ES-I3 (cell line): ENCODE measurements at regions not wholly inside any gene's neighbourhood (a gene's known extent, or its start where the extent isn't known, plus 50 kb on each side); places are given as distances from the start of the nearest gene placed in this dataset.

Experiments used
- H3K36me3 ChIP-seq: 2 replicates; pipeline ENCODE4 v1.6.1; 2013; ENCODE audit warnings: mild to moderate bottlenecking, low read length, control low read depth, moderate library complexity; ENCODE audit not compliant: insufficient read depth
- H3K4me1 ChIP-seq: 2 replicates; pipeline ENCODE4 v1.6.1; 2013; ENCODE audit warnings: mild to moderate bottlenecking, control low read depth, low read length; ENCODE audit not compliant: insufficient read depth
- H3K9ac ChIP-seq: 2 replicates; pipeline ENCODE4 v1.6.1; 2013; ENCODE audit warnings: low read depth, mild to moderate bottlenecking, low read length, moderate library complexity
- H3K9me3 ChIP-seq: 2 replicates; pipeline ENCODE4 v1.6.1; 2013; ENCODE audit warnings: mild to moderate bottlenecking, low read length, moderate library complexity; ENCODE audit not compliant: control insufficient read depth, insufficient read depth

DNA sequence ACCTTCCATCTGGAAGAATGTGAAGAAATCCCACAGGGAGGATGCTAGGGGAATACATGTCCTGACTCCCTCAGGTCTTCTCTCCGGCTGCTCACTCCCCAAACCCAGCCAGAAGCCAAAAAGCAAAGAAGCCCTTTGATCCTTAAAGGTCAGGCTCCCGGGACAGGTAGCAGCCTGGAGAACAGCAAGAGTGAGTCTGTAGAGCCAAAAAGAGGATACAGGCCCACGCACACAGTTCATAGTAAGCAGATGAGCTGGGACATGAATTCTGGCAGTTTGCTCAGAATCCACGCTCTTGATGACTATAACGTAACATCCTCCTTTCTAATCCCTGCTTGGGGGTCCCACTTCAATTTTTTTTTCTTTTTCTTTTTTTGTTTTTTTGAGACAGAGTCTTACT is 72.0 kb upstream of the SLC44A1 start:
- Histone ChIP-seq H3K9me3 (no peaks in the 10 kb centered on the region), H3K4me1 (peaks cover 13% of the 10 kb centered on the region), H3K9ac (no peak overlapping the region), H3K36me3 (no peaks in the 10 kb centered on the region)

DNA sequence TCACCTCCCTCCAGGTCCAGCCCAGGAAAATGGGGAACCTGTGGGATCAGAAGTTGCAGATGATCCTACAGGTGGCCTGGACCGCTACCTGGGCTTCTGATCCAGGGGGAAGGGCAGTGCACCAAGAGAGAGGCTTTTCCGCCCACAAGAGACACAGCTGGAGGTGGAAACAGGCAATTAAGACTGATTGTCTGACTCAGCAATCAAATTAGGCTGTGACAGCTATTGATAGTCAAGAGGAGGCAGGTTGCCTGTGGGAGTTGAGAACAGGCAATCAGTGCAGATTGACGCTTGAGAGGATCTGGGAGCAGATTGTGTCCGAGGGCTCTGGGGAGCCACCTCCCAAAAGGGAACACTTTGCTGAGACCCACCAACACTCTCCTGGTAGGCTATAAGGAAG is 71.1 kb upstream of the SLC44A1 start:
- H3K9ac ChIP-seq: no peak overlapping the region
- H3K36me3 ChIP-seq: no peaks in the 10 kb centered on the region
- H3K4me1 ChIP-seq: peaks cover 13% of the 10 kb centered on the region
- no peaks in the 10 kb centered on the region for H3K9me3 ChIP-seq

DNA sequence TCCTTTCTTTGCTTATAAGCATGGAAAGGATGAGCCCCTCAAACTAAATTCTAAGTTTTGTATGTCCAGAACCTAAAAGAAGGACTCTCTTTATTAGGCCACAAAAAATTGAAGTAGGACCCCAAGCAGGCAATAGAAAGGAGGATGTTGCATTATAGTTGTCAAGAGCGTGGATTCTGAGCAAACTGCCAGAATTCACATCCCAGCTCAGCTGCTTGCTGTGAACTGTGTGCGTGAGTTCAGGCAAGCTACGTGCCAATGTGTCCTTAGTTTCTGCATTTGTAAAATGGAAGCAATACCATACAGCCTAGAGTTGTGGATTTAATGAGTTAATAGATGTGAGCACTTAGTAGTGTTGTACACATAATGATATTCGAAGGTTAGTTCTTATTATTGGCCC is 70.6 kb upstream of the SLC44A1 start:
- peaks cover 13% of the 10 kb centered on the region for H3K4me1 ChIP-seq
- no peaks in the 10 kb centered on the region for H3K9me3 ChIP-seq
- H3K36me3 ChIP-seq: no peaks in the 10 kb centered on the region
- no peak overlapping the region for H3K9ac ChIP-seq

DNA sequence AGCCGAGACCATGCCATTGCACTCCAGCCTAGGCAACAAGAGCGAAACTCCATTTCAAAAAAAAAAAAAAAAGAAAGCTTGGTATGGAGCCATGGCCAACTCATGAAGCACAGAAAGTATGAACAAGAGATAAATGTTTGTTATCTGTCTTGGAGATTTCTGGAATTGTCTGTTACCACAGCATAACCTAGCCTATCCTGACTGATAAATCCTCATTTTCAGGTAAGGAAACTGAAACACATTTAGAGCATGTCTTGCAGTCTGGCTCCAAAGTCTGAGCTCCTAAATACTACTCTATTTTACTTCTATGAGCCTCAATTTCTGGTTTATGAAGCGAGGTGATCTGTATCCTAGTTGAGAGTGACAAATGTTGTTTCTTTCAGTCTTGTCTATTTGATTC is 68.3 kb upstream of the SLC44A1 start:
- Histone ChIP-seq H3K9me3 (no peaks in the 10 kb centered on the region), H3K4me1 (peaks cover 13% of the 10 kb centered on the region), H3K9ac (no peak overlapping the region), H3K36me3 (no peaks in the 10 kb centered on the region)

DNA sequence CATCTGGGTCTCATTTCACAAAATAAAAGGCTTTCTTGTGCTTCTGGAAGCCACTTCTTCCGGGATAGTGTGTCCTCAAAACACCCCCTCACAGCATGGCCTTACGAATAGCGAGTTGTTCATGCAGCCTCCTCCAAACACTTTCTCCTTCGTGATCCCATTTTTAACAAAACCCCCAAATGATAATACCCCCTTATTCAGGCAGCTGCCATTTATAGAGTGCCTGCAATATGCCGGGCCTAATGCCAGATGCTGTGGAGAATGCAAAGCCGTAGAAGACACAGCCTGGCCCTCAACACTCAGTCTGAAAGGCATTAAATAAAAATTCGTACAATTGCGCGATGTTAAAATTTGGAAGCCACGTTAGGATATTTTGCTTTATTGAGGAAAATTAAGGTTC is 66.4 kb upstream of the SLC44A1 start:
- H3K4me1 ChIP-seq: peaks cover 10% of the 10 kb centered on the region
- H3K36me3 ChIP-seq: no peaks in the 10 kb centered on the region
- H3K9me3 ChIP-seq: no peaks in the 10 kb centered on the region
- H3K9ac ChIP-seq: no peak overlapping the region

DNA sequence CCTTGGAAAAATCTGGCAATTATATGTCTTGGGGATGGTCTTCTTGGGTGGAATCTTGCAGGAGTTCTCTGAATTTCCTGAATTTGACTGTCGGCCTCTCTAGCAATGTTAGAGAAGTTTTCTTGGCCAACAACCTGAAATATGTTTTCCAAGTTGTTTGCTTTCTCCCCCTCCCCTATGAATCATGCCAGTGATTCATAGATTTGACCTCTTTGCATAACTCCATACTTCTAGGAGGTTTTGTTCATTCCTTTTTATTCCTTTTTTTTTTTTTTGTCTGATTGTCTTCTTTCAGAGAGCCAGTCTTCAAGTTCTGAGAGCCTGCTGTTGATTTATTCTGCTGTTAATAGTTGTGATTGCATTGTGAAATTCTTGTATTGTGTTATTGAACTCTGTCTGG is 56.7 kb upstream of the SLC44A1 start:
- Histone ChIP-seq H3K9ac (no peak overlapping the region), H3K4me1 (no peaks in the 10 kb centered on the region), H3K36me3 (no peaks in the 10 kb centered on the region), H3K9me3 (peaks cover 4% of the 10 kb centered on the region; the same call in 1 of the 2 replicates)

DNA sequence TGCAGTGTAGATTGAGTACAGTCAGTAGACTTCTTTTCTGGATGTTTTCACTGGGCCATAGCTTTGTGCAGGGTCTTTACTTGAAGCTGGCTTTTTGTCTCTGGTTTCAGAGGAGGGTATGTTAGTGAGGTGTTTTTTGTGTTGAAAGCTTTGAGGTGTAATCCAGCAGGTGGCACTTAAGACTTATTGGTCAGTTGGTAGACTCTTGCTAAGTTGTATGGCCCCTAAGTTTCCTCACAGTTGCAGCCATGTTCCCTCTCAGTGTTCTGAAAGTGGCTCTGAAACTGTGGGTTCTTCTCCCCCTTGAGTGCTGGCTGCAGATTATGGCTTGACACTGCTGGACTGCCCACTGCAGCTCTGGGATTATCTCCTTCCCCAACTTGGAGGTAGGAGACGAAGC is 55.7 kb upstream of the SLC44A1 start:
- Histone ChIP-seq H3K9me3 (peaks cover 4% of the 10 kb centered on the region; the same call in 1 of the 2 replicates), H3K36me3 (no peaks in the 10 kb centered on the region), H3K4me1 (no peaks in the 10 kb centered on the region), H3K9ac (no peak overlapping the region)

DNA sequence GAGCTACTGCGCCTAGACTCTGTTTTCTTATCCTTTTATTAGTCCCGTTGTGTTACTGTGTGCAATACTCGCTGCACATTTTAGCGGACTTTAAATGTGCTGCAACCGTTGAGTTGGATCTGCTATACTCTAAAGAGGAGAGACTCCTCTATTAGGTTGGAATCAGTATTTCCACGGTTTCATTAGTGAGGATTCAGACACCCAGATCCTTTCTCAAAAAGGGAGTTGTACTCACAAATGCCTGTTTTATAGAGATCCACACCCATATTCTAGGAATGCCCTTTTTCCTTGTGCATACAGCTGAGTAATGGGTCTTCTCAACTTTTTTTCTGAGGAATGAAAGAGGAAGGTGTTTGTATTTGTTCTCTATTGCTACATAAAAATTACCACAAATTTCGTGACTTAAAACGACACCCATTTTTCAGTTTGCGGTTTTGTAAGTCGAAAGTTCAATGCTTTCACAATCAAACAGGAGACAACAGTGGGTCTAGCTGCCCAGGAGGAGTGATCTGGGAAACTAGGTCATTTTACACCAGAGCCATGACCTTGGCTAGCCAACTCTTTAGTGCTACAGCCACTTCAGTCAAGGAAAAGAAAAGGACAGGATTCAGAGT is 52.8 kb upstream of the SLC44A1 start:
- H3K9ac ChIP-seq: no peak overlapping the region

DNA sequence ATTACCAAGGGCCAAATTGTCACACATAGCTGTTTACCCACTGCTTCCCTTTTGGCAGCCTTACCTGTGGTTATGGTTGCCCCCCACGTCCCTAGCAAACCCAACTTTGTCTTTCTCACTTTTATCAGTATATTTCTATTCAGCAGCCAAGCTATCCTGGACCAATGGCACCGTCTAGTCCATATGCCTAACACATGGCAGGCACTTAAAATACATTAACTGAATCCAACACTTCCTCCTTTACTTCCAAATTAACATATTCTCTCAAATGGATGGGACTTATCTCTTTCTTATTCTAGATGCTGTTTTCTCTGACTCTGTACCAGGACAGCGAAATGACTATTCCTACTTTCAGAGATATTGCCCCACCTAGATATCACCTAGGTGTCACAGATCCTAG is 50.9 kb upstream of the SLC44A1 start:
- no peaks in the 10 kb centered on the region for H3K36me3 ChIP-seq
- H3K4me1 ChIP-seq: no peaks in the 10 kb centered on the region
- H3K9me3 ChIP-seq: no peaks in the 10 kb centered on the region
- H3K9ac ChIP-seq: no peak overlapping the region

More for the DNA sequence above, 52.8 kb upstream of the SLC44A1 start:
- Histone ChIP-seq H3K9me3 (no peaks in the 10 kb centered on the region; the same call in 1 of the 2 replicates), H3K4me1 (no peaks in the 10 kb centered on the region), H3K36me3 (no peaks in the 10 kb centered on the region)

DNA sequence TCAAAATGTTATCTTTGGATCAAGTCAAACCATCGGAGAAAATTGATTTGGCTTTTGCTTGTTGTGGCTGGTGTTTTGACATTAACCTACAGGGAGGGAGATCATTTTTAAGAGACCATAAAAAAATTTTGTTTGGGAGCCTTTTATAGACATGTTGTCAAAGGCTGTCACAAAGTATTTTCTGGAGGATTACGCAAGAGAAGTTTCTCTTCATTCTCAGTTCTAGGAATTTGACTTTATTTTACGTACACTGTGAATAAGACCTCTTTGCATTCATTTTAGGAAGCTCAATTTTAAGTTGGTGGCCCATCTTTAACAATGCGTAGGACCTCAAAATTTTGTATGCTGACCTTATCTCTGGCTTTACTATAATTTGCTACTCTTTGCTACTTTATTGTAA is 50.2 kb upstream of the SLC44A1 start:
- Histone ChIP-seq H3K9ac (no peak overlapping the region), H3K36me3 (no peaks in the 10 kb centered on the region), H3K9me3 (no peaks in the 10 kb centered on the region), H3K4me1 (no peaks in the 10 kb centered on the region)
